ENCODE measurements at regions not wholly inside any gene's neighbourhood (a gene's known extent, or its start where the extent isn't known, plus 50 kb on each side); places are given as distances from the start of the nearest gene placed in this dataset.
"Not testable (repeated sequence)": the region's sequence is repeated elsewhere in the genome, so short reads cannot be mapped to it uniquely, and the experiment has no call there.

GRCh38 chr4:187687697-187688096, 307.9 kb upstream of the ZFP42 start:
- intact Hi-C loops (cut with DNase I, micrococcal nuclease), result no loop called here
- DNase-seq (no peak), ATAC-seq (no peak)
- H3K36me3 ChIP-seq (ENCODE audit: low read depth), result no peaks in the 10 kb centered on the region
- TF ChIP-seq CTCF (IDR thresholded peaks at IDR 0.05), result no peak
- H3K4me3 ChIP-seq, result no peak overlapping the region
- H3K9me3 ChIP-seq, result no peaks in the 10 kb centered on the region
- no peaks in the 10 kb centered on the region for H3K4me1 ChIP-seq (ENCODE audit: low read depth)

GRCh38 chr4:187692626-187693025, 302.9 kb upstream of the ZFP42 start:
- ATAC-seq (no peak), DNase-seq (no peak)
- H3K4me1 ChIP-seq (ENCODE audit: low read depth), result no peaks in the 10 kb centered on the region
- H3K36me3 ChIP-seq (ENCODE audit: low read depth), result no peaks in the 10 kb centered on the region
- H3K4me3 ChIP-seq, result no peak overlapping the region
- no peak for TF ChIP-seq CTCF (IDR thresholded peaks at IDR 0.05)
- intact Hi-C loops (cut with DNase I, micrococcal nuclease), result no loop called here
- no peaks in the 10 kb centered on the region for H3K9me3 ChIP-seq

GRCh38 chr4:187695531-187695930, 300.0 kb upstream of the ZFP42 start:
- H3K36me3 ChIP-seq (ENCODE audit: low read depth); H3K4me3 ChIP-seq; H3K4me1 ChIP-seq (ENCODE audit: low read depth); H3K9me3 ChIP-seq; ATAC-seq; DNase-seq; intact Hi-C loops (cut with DNase I, micrococcal nuclease): not testable (repeated sequence)

GRCh38 chr4:187711586-187711985, 284.0 kb upstream of the ZFP42 start:
- TF ChIP-seq CTCF (IDR thresholded peaks at IDR 0.05), result no peak
- DNase-seq (no peak), ATAC-seq (no peak)
- no peaks in the 10 kb centered on the region for H3K4me1 ChIP-seq (ENCODE audit: low read depth)
- peaks cover 9% of the 10 kb centered on the region for H3K9me3 ChIP-seq
- H3K4me3 ChIP-seq, result no peak overlapping the region
- intact Hi-C loops (cut with DNase I, micrococcal nuclease), result no loop called here
- no peaks in the 10 kb centered on the region for H3K36me3 ChIP-seq (ENCODE audit: low read depth)

GRCh38 chr4:187714957-187715356, 280.6 kb upstream of the ZFP42 start:
- DNase-seq (no peak), ATAC-seq (no peak)
- no peak for TF ChIP-seq CTCF (IDR thresholded peaks at IDR 0.05)

GRCh38 chr4:187715466-187715865, 280.1 kb upstream of the ZFP42 start:
- no peaks in the 10 kb centered on the region for H3K36me3 ChIP-seq (ENCODE audit: low read depth)
- DNase-seq, result no peak

More at GRCh38 chr4:187714957-187715356, 280.6 kb upstream of the ZFP42 start:
- H3K9me3 ChIP-seq, result no peaks in the 10 kb centered on the region
- intact Hi-C loops (cut with DNase I, micrococcal nuclease), result no loop called here
- H3K4me1 ChIP-seq (ENCODE audit: low read depth), result no peaks in the 10 kb centered on the region
- H3K36me3 ChIP-seq (ENCODE audit: low read depth), result no peaks in the 10 kb centered on the region
- no peak overlapping the region for H3K4me3 ChIP-seq

More at GRCh38 chr4:187715466-187715865, 280.1 kb upstream of the ZFP42 start:
- no peak for ATAC-seq
- H3K4me1 ChIP-seq (ENCODE audit: low read depth), result no peaks in the 10 kb centered on the region
- intact Hi-C loops (cut with DNase I, micrococcal nuclease), result no loop called here
- TF ChIP-seq CTCF (IDR thresholded peaks at IDR 0.05), result no peak
- H3K9me3 ChIP-seq, result no peaks in the 10 kb centered on the region
- no peak overlapping the region for H3K4me3 ChIP-seq
